Activated T-helper 1 cell treated with anti-CD3 and anti-CD28 coated beads, Interleukin-12 subunit alpha, Interleukin-12 subunit beta, Interleukin-2, Interleukin-4 antibody, amounts not matched to agents 30 ng/mL and 10 ng/mL and 1 ng/mL, durations not matched to agents 14 hours and 24 hours and 36 hours (primary cell): ENCODE measurements at regions not wholly inside any gene's neighbourhood (a gene's known extent, or its start where the extent isn't known, plus 50 kb on each side); places are given as distances from the start of the nearest gene placed in this dataset.
"Not testable (repeated sequence)": the region's sequence is repeated elsewhere in the genome, so short reads cannot be mapped to it uniquely, and the experiment has no call there.

ENCODE experiments used
- DNase-seq: peaks from one replicate; pipeline ENCODE4 v3.0.0; 2021; ENCODE audit warnings: low spot score
- H3K27ac Mint-ChIP-seq: one replicate; pipeline ENCODE4 v1.8.0; 2021; ENCODE audit warnings: mild to moderate bottlenecking, mixed read lengths
- H3K27me3 Mint-ChIP-seq: one replicate; pipeline ENCODE4 v1.8.0; 2022; ENCODE audit warnings: mild to moderate bottlenecking, moderate library complexity, mixed read lengths; ENCODE audit not compliant: insufficient read depth
- H3K36me3 Mint-ChIP-seq: one replicate; pipeline ENCODE4 v1.8.0; 2021; ENCODE audit warnings: low read depth, mixed read lengths
- H3K4me1 Mint-ChIP-seq: one replicate; pipeline ENCODE4 v1.8.0; 2021; ENCODE audit warnings: low read depth, mixed read lengths
- H3K4me3 Mint-ChIP-seq: one replicate; pipeline ENCODE4 v1.8.0; 2021; ENCODE audit warnings: mild to moderate bottlenecking, moderate library complexity, mixed read lengths
- H3K9me3 Mint-ChIP-seq: one replicate; pipeline ENCODE4 v1.8.0; 2021; ENCODE audit warnings: mixed read lengths
- intact Hi-C: fragments of 100-400 bp; cut with micrococcal nuclease; formaldehyde crosslinking; loops from one replicate; pipeline ENCODE4 v1.15.1; 2024

GRCh38 chr4:11821772-11822430 lies 393.2 kb upstream of the HS3ST1 start:
- no peaks in the 10 kb centered on the region for H3K4me1 Mint-ChIP-seq
- no peaks in the 10 kb centered on the region for H3K36me3 Mint-ChIP-seq
- no peak overlapping the region for H3K4me3 Mint-ChIP-seq
- intact Hi-C loops, result no loop called here
- H3K27me3 Mint-ChIP-seq, result no peaks in the 10 kb centered on the region
- no peak for DNase-seq
- no peak overlapping the region for H3K27ac Mint-ChIP-seq
- no peaks in the 10 kb centered on the region for H3K9me3 Mint-ChIP-seq

GRCh38 chr4:11817088-11817487 lies 388.4 kb upstream of the HS3ST1 start:
- Mint-ChIP-seq H3K27ac (no peak overlapping the region), H3K36me3 (no peaks in the 10 kb centered on the region), H3K4me1 (no peaks in the 10 kb centered on the region), H3K4me3 (no peak overlapping the region), H3K9me3 (no peaks in the 10 kb centered on the region), H3K27me3 (no peaks in the 10 kb centered on the region)
- DNase-seq, result no peak
- intact Hi-C loops, result no loop called here

GRCh38 chr4:11814758-11815157 lies 386.1 kb upstream of the HS3ST1 start:
- no peak overlapping the region for H3K27ac Mint-ChIP-seq
- H3K4me1 Mint-ChIP-seq, result no peaks in the 10 kb centered on the region
- H3K9me3 Mint-ChIP-seq, result no peaks in the 10 kb centered on the region
- H3K27me3 Mint-ChIP-seq, result no peaks in the 10 kb centered on the region
- DNase-seq, result no peak
- no peaks in the 10 kb centered on the region for H3K36me3 Mint-ChIP-seq
- H3K4me3 Mint-ChIP-seq, result no peak overlapping the region
- intact Hi-C loops, result no loop called here

- no peak overlapping the region for H3K4me3 Mint-ChIP-seq
- no peaks in the 10 kb centered on the region for H3K27me3 Mint-ChIP-seq
- no peaks in the 10 kb centered on the region for H3K36me3 Mint-ChIP-seq
- no peaks in the 10 kb centered on the region for H3K4me1 Mint-ChIP-seq
- H3K27ac Mint-ChIP-seq, result no peak overlapping the region
- no peaks in the 10 kb centered on the region for H3K9me3 Mint-ChIP-seq
- no peak for DNase-seq
- intact Hi-C loops, result no loop called here
Observed at GRCh38 chr4:11813951-11814446, 385.3 kb upstream of the HS3ST1 start.

- H3K4me3 Mint-ChIP-seq, H3K4me1 Mint-ChIP-seq, H3K27ac Mint-ChIP-seq, DNase-seq, H3K9me3 Mint-ChIP-seq, H3K36me3 Mint-ChIP-seq, intact Hi-C loops, H3K27me3 Mint-ChIP-seq: not testable (repeated sequence)
Observed at GRCh38 chr4:11811521-11811920, 382.8 kb upstream of the HS3ST1 start.

- Mint-ChIP-seq H3K36me3 (no peaks in the 10 kb centered on the region), H3K9me3 (no peaks in the 10 kb centered on the region), H3K27me3 (no peaks in the 10 kb centered on the region), H3K4me1 (no peaks in the 10 kb centered on the region), H3K27ac (no peak overlapping the region), H3K4me3 (no peak overlapping the region)
- intact Hi-C loops, result no loop called here
- DNase-seq, result no peak
Observed at GRCh38 chr4:11805842-11806241, 377.1 kb upstream of the HS3ST1 start.

- no peaks in the 10 kb centered on the region for H3K36me3 Mint-ChIP-seq
- intact Hi-C loops, result no loop called here
- H3K27me3 Mint-ChIP-seq, result no peaks in the 10 kb centered on the region
- H3K4me3 Mint-ChIP-seq, result no peak overlapping the region
- H3K4me1 Mint-ChIP-seq, result no peaks in the 10 kb centered on the region
- no peak for DNase-seq
- no peak overlapping the region for H3K27ac Mint-ChIP-seq
- H3K9me3 Mint-ChIP-seq, result no peaks in the 10 kb centered on the region
Observed at GRCh38 chr4:11801466-11802446, 373.1 kb upstream of the HS3ST1 start.

- DNase-seq, result no peak
- Mint-ChIP-seq H3K27ac (no peak overlapping the region), H3K27me3 (no peaks in the 10 kb centered on the region), H3K4me1 (no peaks in the 10 kb centered on the region), H3K4me3 (no peak overlapping the region), H3K9me3 (no peaks in the 10 kb centered on the region), H3K36me3 (no peaks in the 10 kb centered on the region)
- intact Hi-C loops, result no loop called here
Observed at GRCh38 chr4:11799196-11799595, 370.5 kb upstream of the HS3ST1 start.

- DNase-seq, result no peak
- intact Hi-C loops, result no loop called here
- Mint-ChIP-seq H3K9me3 (no peaks in the 10 kb centered on the region), H3K27ac (no peak overlapping the region), H3K27me3 (no peaks in the 10 kb centered on the region), H3K4me1 (no peaks in the 10 kb centered on the region), H3K4me3 (no peak overlapping the region), H3K36me3 (no peaks in the 10 kb centered on the region)
Observed at GRCh38 chr4:11791797-11792196, 363.1 kb upstream of the HS3ST1 start.

GRCh38 chr4:11790230-11790629 lies 361.5 kb upstream of the HS3ST1 start:
- no peak for DNase-seq

GRCh38 chr4:11783588-11783987 lies 354.9 kb upstream of the HS3ST1 start:
- no peak overlapping the region for H3K27ac Mint-ChIP-seq
- no peak overlapping the region for H3K4me3 Mint-ChIP-seq
- H3K36me3 Mint-ChIP-seq, result no peaks in the 10 kb centered on the region
- H3K4me1 Mint-ChIP-seq, result no peaks in the 10 kb centered on the region
- intact Hi-C loops, result no loop called here
- no peaks in the 10 kb centered on the region for H3K9me3 Mint-ChIP-seq
- no peaks in the 10 kb centered on the region for H3K27me3 Mint-ChIP-seq
- no peak for DNase-seq

More at GRCh38 chr4:11790230-11790629, 361.5 kb upstream of the HS3ST1 start:
- no peaks in the 10 kb centered on the region for H3K9me3 Mint-ChIP-seq
- intact Hi-C loops, result no loop called here
- no peaks in the 10 kb centered on the region for H3K36me3 Mint-ChIP-seq
- H3K4me1 Mint-ChIP-seq, result no peaks in the 10 kb centered on the region
- no peak overlapping the region for H3K27ac Mint-ChIP-seq
- H3K27me3 Mint-ChIP-seq, result no peaks in the 10 kb centered on the region
- H3K4me3 Mint-ChIP-seq, result no peak overlapping the region

GRCh38 chr4:11782859-11783258 lies 354.2 kb upstream of the HS3ST1 start:
- no peaks in the 10 kb centered on the region for H3K4me1 Mint-ChIP-seq
- no peaks in the 10 kb centered on the region for H3K36me3 Mint-ChIP-seq
- no peaks in the 10 kb centered on the region for H3K27me3 Mint-ChIP-seq
- DNase-seq, result no peak
- intact Hi-C loops, result no loop called here
- no peak overlapping the region for H3K4me3 Mint-ChIP-seq
- H3K9me3 Mint-ChIP-seq, result no peaks in the 10 kb centered on the region
- no peak overlapping the region for H3K27ac Mint-ChIP-seq

GRCh38 chr4:11777447-11777846 lies 348.8 kb upstream of the HS3ST1 start:
- Mint-ChIP-seq H3K27ac (no peak overlapping the region), H3K27me3 (no peaks in the 10 kb centered on the region), H3K9me3 (no peaks in the 10 kb centered on the region)

More at GRCh38 chr4:11777447-11777846, 348.8 kb upstream of the HS3ST1 start:
- Mint-ChIP-seq H3K36me3 (no peaks in the 10 kb centered on the region), H3K4me3 (no peak overlapping the region), H3K4me1 (no peaks in the 10 kb centered on the region)
- intact Hi-C loops, result no loop called here
- DNase-seq, result no peak
